ENCODE measurements at regions not wholly inside any gene's neighbourhood (a gene's known extent, or its start where the extent isn't known, plus 50 kb on each side); places are given as distances from the start of the nearest gene placed in this dataset.

DNA sequence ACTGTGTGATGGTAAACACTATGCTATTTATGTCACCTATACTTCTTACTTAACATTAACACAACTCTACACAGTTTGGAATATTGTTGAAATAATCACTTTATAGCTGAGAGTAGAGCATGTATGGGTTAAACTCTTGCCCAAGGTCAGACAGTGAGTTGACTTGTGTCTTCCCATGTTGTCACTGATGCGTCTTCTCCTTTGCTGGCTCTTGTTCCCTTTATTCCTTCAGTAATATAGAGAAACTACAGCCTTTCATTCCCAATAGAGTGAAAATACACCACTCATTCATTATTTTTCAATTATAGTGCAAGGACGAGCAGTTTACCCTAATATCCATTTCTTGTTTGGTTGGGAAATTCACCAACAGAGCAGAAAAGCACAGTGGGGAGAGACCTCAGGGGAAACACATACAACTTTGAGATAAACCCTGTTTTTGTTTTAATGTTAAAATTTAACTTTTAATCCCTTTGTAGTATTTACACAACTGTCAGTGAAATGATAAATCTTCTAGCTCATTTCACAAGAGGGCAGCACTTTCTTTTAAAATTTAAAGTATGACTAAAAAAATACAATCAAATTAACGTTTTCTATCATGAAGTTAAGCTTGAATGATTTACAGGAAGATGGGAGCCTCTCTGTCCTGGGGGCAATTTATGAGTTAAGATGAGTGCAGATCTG lies 363.0 kb downstream of the UTRN start:
- no peak overlapping the region for H3K4me3 Mint-ChIP-seq (ENCODE audit: unreplicated experiment)
- peaks cover 27% of the 10 kb centered on the region for H3K4me1 Mint-ChIP-seq (ENCODE audit: unreplicated experiment)
- H3K27ac Mint-ChIP-seq (ENCODE audit: unreplicated experiment): no peak overlapping the region
- peaks cover 3% of the 10 kb centered on the region for H3K36me3 Mint-ChIP-seq (ENCODE audit: unreplicated experiment)
- TF ChIP-seq, protein P1, sequence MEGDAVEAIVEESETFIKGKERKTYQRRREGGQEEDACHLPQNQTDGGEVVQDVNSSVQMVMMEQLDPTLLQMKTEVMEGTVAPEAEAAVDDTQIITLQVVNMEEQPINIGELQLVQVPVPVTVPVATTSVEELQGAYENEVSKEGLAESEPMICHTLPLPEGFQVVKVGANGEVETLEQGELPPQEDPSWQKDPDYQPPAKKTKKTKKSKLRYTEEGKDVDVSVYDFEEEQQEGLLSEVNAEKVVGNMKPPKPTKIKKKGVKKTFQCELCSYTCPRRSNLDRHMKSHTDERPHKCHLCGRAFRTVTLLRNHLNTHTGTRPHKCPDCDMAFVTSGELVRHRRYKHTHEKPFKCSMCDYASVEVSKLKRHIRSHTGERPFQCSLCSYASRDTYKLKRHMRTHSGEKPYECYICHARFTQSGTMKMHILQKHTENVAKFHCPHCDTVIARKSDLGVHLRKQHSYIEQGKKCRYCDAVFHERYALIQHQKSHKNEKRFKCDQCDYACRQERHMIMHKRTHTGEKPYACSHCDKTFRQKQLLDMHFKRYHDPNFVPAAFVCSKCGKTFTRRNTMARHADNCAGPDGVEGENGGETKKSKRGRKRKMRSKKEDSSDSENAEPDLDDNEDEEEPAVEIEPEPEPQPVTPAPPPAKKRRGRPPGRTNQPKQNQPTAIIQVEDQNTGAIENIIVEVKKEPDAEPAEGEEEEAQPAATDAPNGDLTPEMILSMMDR (IDR thresholded peaks at IDR 0.05): peak; percentile 37
- no peak for DNase-seq (ENCODE audit: extremely low spot score, unreplicated experiment)
- no peaks in the 10 kb centered on the region for H3K27me3 Mint-ChIP-seq (ENCODE audit: unreplicated experiment)
- H3K9me3 Mint-ChIP-seq (ENCODE audit: unreplicated experiment): no peaks in the 10 kb centered on the region

DNA sequence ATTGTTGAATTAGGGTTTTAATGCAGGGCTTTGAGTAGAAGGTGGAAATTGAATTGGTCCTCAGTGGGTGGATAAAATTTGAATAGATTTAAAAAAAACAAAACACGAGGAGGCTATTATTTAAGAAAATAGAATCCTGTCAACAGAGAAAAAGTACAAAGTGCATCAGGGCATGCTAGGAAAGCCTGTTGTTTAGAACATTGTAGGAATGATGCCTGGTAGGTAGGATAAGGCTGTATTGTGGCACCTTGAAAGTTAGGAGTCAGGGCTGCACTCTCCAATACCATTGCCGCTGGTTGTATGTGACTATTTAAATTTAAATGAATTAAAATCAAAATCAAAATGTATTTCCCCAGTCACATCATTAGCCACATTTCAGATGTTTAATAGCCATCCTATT lies 363.9 kb downstream of the UTRN start:
- H3K27ac Mint-ChIP-seq (ENCODE audit: unreplicated experiment): no peak overlapping the region
- no peak overlapping the region for H3K4me3 Mint-ChIP-seq (ENCODE audit: unreplicated experiment)

DNA sequence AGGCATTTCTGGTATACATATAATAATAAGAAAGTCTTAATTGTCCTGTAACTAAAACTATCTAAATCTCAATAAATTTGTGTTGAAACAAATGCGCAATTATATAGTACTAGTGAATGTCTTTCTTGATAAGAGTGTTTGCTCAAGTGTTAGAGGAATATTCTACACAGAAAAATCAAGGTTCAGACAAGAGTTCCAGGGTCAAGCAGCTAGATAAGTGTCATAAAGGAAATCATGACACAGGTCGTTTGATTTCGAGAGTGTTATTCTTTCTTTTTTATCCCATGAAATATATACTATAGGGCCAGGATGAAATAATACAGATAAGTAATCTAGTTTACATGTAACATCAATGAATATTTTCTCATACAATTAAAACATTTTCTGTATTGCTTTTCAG lies 366.1 kb downstream of the UTRN start:
- peaks cover 32% of the 10 kb centered on the region for H3K4me1 Mint-ChIP-seq (ENCODE audit: unreplicated experiment)
- H3K36me3 Mint-ChIP-seq (ENCODE audit: unreplicated experiment): peaks cover 3% of the 10 kb centered on the region
- no peaks in the 10 kb centered on the region for H3K27me3 Mint-ChIP-seq (ENCODE audit: unreplicated experiment)
- H3K9me3 Mint-ChIP-seq (ENCODE audit: unreplicated experiment): no peaks in the 10 kb centered on the region
- no peak for DNase-seq (ENCODE audit: extremely low spot score, unreplicated experiment)
- no peak overlapping the region for H3K4me3 Mint-ChIP-seq (ENCODE audit: unreplicated experiment)
- no peak overlapping the region for H3K27ac Mint-ChIP-seq (ENCODE audit: unreplicated experiment)
- TF ChIP-seq, protein P1 (IDR thresholded peaks at IDR 0.05): no peak

More for the DNA sequence above, 363.9 kb downstream of the UTRN start:
- no peaks in the 10 kb centered on the region for H3K27me3 Mint-ChIP-seq (ENCODE audit: unreplicated experiment)
- H3K36me3 Mint-ChIP-seq (ENCODE audit: unreplicated experiment): peaks cover 3% of the 10 kb centered on the region
- no peak for DNase-seq (ENCODE audit: extremely low spot score, unreplicated experiment)
- H3K9me3 Mint-ChIP-seq (ENCODE audit: unreplicated experiment): no peaks in the 10 kb centered on the region
- TF ChIP-seq, protein P1 (IDR thresholded peaks at IDR 0.05): no peak
- peaks cover 31% of the 10 kb centered on the region for H3K4me1 Mint-ChIP-seq (ENCODE audit: unreplicated experiment)

DNA sequence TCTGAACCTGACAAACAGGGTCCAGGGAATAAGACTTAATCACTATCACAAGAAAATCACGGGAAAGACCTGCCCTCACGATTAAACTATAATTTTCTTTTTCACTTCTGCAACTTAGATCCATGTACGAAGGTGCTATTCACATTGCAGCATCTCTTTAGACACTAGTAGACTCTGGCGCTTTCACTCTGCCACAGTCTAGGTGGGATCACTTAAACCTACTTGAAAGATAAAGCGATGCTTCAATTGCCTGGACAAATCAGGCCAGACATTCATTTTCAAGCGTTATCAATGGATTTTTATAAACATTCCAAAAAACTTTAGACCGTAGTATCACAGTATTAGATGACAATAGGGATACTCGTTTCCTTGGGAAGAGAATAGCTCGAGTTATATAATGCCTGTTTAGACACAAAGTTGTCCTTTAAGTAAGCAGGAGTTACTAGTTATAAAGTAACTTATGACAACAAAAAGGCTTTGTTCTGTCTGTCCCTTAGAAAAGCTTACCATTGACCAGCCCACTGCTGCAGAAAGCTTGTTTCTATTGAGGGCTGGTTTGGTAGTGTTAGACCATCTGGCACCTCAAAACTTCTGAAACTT lies 367.3 kb downstream of the UTRN start:
- TF ChIP-seq, protein P1 (IDR thresholded peaks at IDR 0.05): no peak
- Mint-ChIP-seq H3K4me1 (ENCODE audit: unreplicated experiment) (peaks cover 25% of the 10 kb centered on the region), H3K9me3 (ENCODE audit: unreplicated experiment) (no peaks in the 10 kb centered on the region), H3K36me3 (ENCODE audit: unreplicated experiment) (peaks cover 3% of the 10 kb centered on the region), H3K27me3 (ENCODE audit: unreplicated experiment) (no peaks in the 10 kb centered on the region), H3K27ac (ENCODE audit: unreplicated experiment) (no peak overlapping the region), H3K4me3 (ENCODE audit: unreplicated experiment) (no peak overlapping the region)
- DNase-seq (ENCODE audit: extremely low spot score, unreplicated experiment): no peak

DNA sequence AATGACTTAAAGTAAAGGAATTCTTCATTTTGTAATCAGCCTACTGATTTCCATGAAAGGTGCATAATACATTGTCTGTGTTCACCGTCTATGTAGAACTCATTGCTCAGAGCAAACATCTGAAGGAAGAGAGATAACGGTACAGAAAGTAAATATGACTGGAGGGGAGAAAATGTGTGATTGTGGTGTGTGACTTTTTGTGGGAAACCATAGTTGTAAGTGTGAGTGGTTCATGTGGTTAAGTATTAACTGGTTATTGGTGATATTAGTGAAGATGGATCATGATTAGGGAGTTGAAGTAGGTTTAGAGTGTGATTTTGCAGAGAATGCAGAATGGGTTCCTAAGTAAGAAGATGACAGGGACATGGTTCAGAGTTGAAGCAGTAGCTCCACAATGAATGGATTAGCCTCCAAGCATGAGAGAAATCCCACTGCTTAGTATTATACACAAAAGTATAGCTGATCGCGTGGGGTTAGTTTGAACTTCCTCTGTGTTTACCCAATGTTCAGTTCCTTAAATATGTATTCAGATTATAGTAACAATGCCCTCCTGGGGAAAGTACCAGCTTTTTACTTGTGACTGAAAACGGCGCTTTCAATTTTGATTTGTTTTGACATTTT lies 368.9 kb downstream of the UTRN start:
- Mint-ChIP-seq H3K4me3 (ENCODE audit: unreplicated experiment) (no peak overlapping the region), H3K27me3 (ENCODE audit: unreplicated experiment) (no peaks in the 10 kb centered on the region), H3K36me3 (ENCODE audit: unreplicated experiment) (peaks cover 3% of the 10 kb centered on the region), H3K9me3 (ENCODE audit: unreplicated experiment) (no peaks in the 10 kb centered on the region), H3K27ac (ENCODE audit: unreplicated experiment) (no peak overlapping the region), H3K4me1 (ENCODE audit: unreplicated experiment) (peaks cover 35% of the 10 kb centered on the region)
- DNase-seq (ENCODE audit: extremely low spot score, unreplicated experiment): no peak
- TF ChIP-seq, protein P1 (IDR thresholded peaks at IDR 0.05): no peak

Measured in osteocyte (in vitro differentiated cells).